Islet of Langerhans (tissue), 1 donor: ENCODE measurements at regions not wholly inside any gene's neighbourhood (a gene's known extent, or its start where the extent isn't known, plus 50 kb on each side); places are given as distances from the start of the nearest gene placed in this dataset.
"Not testable (repeated sequence)": the region's sequence is repeated elsewhere in the genome, so short reads cannot be mapped to it uniquely, and the experiment has no call there.

Source experiments
- FAIRE-seq: peaks from one replicate; lab custom pipeline; 2011; peaks lifted over from hg19 to GRCh38; lab: Jason Lieb, UNC

- FAIRE-seq: no peak
Measured at GRCh38 chr2:57180678-57181077, 865.9 kb upstream of the VRK2 start.

- FAIRE-seq: no peak
Measured at GRCh38 chr2:57181315-57182038, 865.1 kb upstream of the VRK2 start.

- FAIRE-seq: no peak
Measured at GRCh38 chr2:57182916-57183315, 863.7 kb upstream of the VRK2 start.

- no peak for FAIRE-seq
Measured at GRCh38 chr2:57185568-57185967, 861.0 kb upstream of the VRK2 start.

GRCh38 chr2:57190007-57190406 lies 856.6 kb upstream of the VRK2 start:
- FAIRE-seq: no peak

- FAIRE-seq: no peak
Measured at GRCh38 chr2:57199663-57200062, 846.9 kb upstream of the VRK2 start.

GRCh38 chr2:57204364-57204763 lies 842.2 kb upstream of the VRK2 start:
- no peak for FAIRE-seq

- FAIRE-seq: no peak
Measured at GRCh38 chr2:57205241-57205640, 841.4 kb upstream of the VRK2 start.

- FAIRE-seq: no peak
Measured at GRCh38 chr2:57207191-57207590, 839.4 kb upstream of the VRK2 start.

GRCh38 chr2:57209799-57210198 lies 836.8 kb upstream of the VRK2 start:
- FAIRE-seq: no peak

- no peak for FAIRE-seq
Measured at GRCh38 chr2:57210855-57211254, 835.8 kb upstream of the VRK2 start.

GRCh38 chr2:57217013-57217412 lies 829.6 kb upstream of the VRK2 start:
- FAIRE-seq: no peak

GRCh38 chr2:57218206-57218605 lies 828.4 kb upstream of the VRK2 start:
- FAIRE-seq: no peak

- FAIRE-seq: not testable (repeated sequence)
Measured at GRCh38 chr2:57229706-57230105, 816.9 kb upstream of the VRK2 start.

GRCh38 chr2:57232341-57232740 lies 814.3 kb upstream of the VRK2 start:
- FAIRE-seq: not testable (repeated sequence)

- not testable (repeated sequence) for FAIRE-seq
Measured at GRCh38 chr2:57251495-57251894, 795.1 kb upstream of the VRK2 start.

GRCh38 chr2:57276408-57276807 lies 770.2 kb upstream of the VRK2 start:
- FAIRE-seq: not testable (repeated sequence)

- no peak for FAIRE-seq
Measured at GRCh38 chr2:57278451-57278850, 768.2 kb upstream of the VRK2 start.

GRCh38 chr2:57291209-57291608 lies 755.4 kb upstream of the VRK2 start:
- FAIRE-seq: no peak

- no peak for FAIRE-seq
Measured at GRCh38 chr2:57296795-57297517, 749.6 kb upstream of the VRK2 start.

- FAIRE-seq: no peak
Measured at GRCh38 chr2:57313678-57314077, 732.9 kb upstream of the VRK2 start.

GRCh38 chr2:57314682-57315081 lies 731.9 kb upstream of the VRK2 start:
- FAIRE-seq: no peak

- no peak for FAIRE-seq
Measured at GRCh38 chr2:57330447-57330846, 716.2 kb upstream of the VRK2 start.

- FAIRE-seq: no peak
Measured at GRCh38 chr2:57333221-57333620, 713.4 kb upstream of the VRK2 start.
